ENCODE measurements at regions not wholly inside any gene's neighbourhood (a gene's known extent, or its start where the extent isn't known, plus 50 kb on each side); places are given as distances from the start of the nearest gene placed in this dataset.
"Not testable (repeated sequence)": the region's sequence is repeated elsewhere in the genome, so short reads cannot be mapped to it uniquely, and the experiment has no call there.

DNA sequence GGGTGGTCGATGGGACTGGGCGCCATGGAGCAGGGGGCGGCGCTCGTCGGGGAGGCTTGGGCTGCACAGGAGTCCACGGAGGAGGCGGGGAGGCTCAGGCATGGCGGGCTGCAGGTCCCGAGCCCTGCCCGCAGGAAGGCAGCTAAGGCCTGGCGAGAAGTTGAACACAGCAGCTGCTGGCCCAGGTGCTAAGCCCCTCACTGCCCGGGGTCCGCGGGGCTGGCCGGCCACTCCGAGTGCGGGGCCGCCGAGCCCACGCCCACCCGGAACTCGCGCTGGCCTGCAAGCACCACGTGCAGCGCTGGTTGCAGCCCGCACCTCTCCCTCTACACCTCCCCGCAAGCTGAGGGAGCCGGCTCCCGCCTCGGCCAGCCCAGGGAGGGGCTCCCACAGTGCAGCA is 230.6 kb upstream of the C16orf82 start:
- H3K36me3 Mint-ChIP-seq; CTCF ChIA-PET; H3K27ac Mint-ChIP-seq; H3K9me3 ChIP-seq (ENCODE audit: low read length); H3K9me3 Mint-ChIP-seq; H3K4me3 ChIP-seq (ENCODE audit: low read length); DNase-seq; H3K4me1 ChIP-seq (ENCODE audit: insufficient read depth, low read length); H3K36me3 ChIP-seq (ENCODE audit: insufficient read depth, low read length); H3K27me3 ChIP-seq (ENCODE audit: insufficient read depth, low read length, poor library complexity, severe bottlenecking); H3K4me3 Mint-ChIP-seq; H3K27ac ChIP-seq (ENCODE audit: low read depth, low read length); H3K4me1 Mint-ChIP-seq; POLR2A ChIA-PET: not testable (repeated sequence)
- peaks cover 2 to 16% of the 10 kb centered on the region in 2 donors for H3K27me3 Mint-ChIP-seq

DNA sequence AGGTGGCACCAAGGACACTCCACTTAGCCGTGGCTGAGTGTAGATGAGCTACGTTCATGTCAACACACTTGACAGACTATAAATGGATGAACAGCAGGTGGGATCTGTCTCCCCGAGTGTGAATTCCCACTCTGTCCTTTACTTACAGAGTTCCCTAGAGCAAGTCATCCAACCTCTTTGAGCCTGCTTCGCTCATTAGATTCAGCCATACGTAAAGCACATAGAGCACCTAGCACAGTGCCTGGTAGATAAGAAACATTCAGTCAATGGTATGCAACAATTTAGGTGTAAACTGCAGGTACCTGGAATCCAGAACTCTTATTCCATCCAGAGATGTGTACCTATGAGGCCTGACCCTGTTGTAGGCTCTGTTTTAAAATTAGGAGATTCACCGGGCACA is 227.8 kb upstream of the C16orf82 start:
- Histone ChIP-seq H3K9me3 (ENCODE audit: low read length) (no peaks in the 10 kb centered on the region), H3K4me3 (ENCODE audit: low read length) (no peak overlapping the region), H3K4me1 (ENCODE audit: insufficient read depth, low read length) (no peaks in the 10 kb centered on the region), H3K27me3 (ENCODE audit: insufficient read depth, low read length, poor library complexity, severe bottlenecking) (no peaks in the 10 kb centered on the region), H3K36me3 (ENCODE audit: insufficient read depth, low read length) (no peaks in the 10 kb centered on the region), H3K27ac (ENCODE audit: low read depth, low read length) (no peak overlapping the region)
- CTCF ChIA-PET, result no interaction called here
- no peak overlapping the region for H3K27ac Mint-ChIP-seq
- POLR2A ChIA-PET, result no interaction called here
- H3K4me1 Mint-ChIP-seq, result no peaks in the 10 kb centered on the region
- H3K9me3 Mint-ChIP-seq, result peaks cover 0 to 3% (median 0%) of the 10 kb centered on the region in 5 donors
- peaks cover 5 to 6% of the 10 kb centered on the region in 2 donors for H3K27me3 Mint-ChIP-seq
- no peaks in the 10 kb centered on the region for H3K36me3 Mint-ChIP-seq
- no peak for DNase-seq
- H3K4me3 Mint-ChIP-seq, result no peak overlapping the region

DNA sequence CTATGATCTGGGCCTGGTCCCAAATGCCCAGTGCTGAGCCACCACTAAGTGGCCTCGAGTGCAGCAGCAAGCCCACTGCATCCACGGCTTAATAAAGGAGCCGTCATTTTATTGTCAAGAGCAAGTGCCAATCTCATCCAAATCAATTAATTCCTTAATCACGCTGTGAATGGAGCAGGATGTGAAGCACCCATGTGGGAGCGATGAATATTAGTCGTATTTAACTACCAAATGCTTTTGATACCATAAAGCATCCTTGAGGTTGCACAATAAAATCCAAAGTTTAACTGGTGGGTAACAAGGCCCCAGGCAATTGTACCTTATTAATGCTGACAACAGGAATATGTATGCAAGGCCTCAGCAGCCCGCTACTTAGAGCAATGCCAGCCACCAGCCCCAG is 226.0 kb upstream of the C16orf82 start:
- Histone ChIP-seq H3K4me3 (ENCODE audit: low read length) (no peak overlapping the region), H3K36me3 (ENCODE audit: insufficient read depth, low read length) (no peaks in the 10 kb centered on the region), H3K27ac (ENCODE audit: low read depth, low read length) (no peak overlapping the region), H3K4me1 (ENCODE audit: insufficient read depth, low read length) (no peaks in the 10 kb centered on the region), H3K27me3 (ENCODE audit: insufficient read depth, low read length, poor library complexity, severe bottlenecking) (no peaks in the 10 kb centered on the region), H3K9me3 (ENCODE audit: low read length) (no peaks in the 10 kb centered on the region)
- H3K27ac Mint-ChIP-seq, result no peak overlapping the region
- no peak for DNase-seq
- H3K36me3 Mint-ChIP-seq, result no peaks in the 10 kb centered on the region
- ChIA-PET CTCF (no interaction called here), POLR2A (no interaction called here)
- H3K4me1 Mint-ChIP-seq, result no peaks in the 10 kb centered on the region
- no peaks in the 10 kb centered on the region for H3K9me3 Mint-ChIP-seq
- H3K27me3 Mint-ChIP-seq, result peaks cover 6% of the 10 kb centered on the region in 2 donors
- H3K4me3 Mint-ChIP-seq, result no peak overlapping the region

DNA sequence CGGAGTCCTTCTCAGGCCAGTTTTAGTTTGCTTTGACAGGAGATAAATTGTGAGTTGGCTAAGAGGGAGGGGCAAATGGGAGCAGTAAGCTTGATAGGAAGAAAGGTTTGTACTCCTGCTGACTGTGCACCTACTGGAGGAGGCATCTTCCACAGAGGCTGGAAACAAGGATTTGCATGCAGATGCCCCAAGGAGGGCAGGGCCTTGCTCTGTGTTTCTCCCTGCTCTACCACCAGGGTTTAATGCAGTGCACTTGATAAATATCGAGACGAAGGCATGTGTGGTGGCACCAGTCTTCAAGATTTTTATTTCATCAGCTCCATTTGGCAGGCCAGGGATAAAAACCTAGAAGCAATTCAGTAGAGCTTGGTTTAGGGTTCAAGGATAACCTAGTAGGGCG is 210.5 kb upstream of the C16orf82 start:
- Mint-ChIP-seq H3K27ac (no peak overlapping the region), H3K4me1 (no peaks in the 10 kb centered on the region), H3K27me3 (peaks cover 8 to 24% of the 10 kb centered on the region in 2 donors), H3K4me3 (no peak overlapping the region), H3K9me3 (peaks cover 3 to 27% (median 22%) of the 10 kb centered on the region in 5 donors), H3K36me3 (peaks cover 0 to 4% (median 4%) of the 10 kb centered on the region in 3 donors)
- no peak overlapping the region for H3K27ac ChIP-seq (ENCODE audit: low read depth, low read length)
- H3K27me3 ChIP-seq (ENCODE audit: insufficient read depth, low read length, poor library complexity, severe bottlenecking), result no peaks in the 10 kb centered on the region
- ChIA-PET POLR2A (no interaction called here), CTCF (no interaction called here)
- H3K4me3 ChIP-seq (ENCODE audit: low read length), result no peak overlapping the region
- DNase-seq, result no peak
- H3K4me1 ChIP-seq (ENCODE audit: insufficient read depth, low read length), result no peaks in the 10 kb centered on the region
- no peaks in the 10 kb centered on the region for H3K36me3 ChIP-seq (ENCODE audit: insufficient read depth, low read length)
- H3K9me3 ChIP-seq (ENCODE audit: low read length), result peaks cover 6% of the 10 kb centered on the region

DNA sequence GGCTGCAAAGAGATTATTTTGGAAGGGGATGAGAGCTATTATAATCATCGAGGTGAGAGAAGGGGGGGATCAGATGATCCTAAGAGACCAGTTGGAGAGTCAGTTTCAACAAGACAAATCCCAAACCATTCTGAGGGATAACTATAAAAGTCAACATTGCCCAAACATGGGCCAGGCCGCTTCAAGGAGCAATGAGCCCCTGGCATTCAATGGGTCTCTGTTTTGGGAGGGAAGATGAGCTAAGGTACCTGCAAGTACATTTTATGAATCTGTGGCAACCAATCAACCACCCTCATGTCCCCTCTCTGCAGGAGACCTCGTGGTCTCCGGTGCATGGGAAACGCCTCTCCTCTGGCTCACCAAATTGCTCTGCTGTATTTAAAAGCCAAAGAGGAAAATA is 209.9 kb upstream of the C16orf82 start:
- Histone ChIP-seq H3K4me3 (ENCODE audit: low read length) (no peak overlapping the region), H3K4me1 (ENCODE audit: insufficient read depth, low read length) (no peaks in the 10 kb centered on the region), H3K9me3 (ENCODE audit: low read length) (peaks cover 7% of the 10 kb centered on the region), H3K27ac (ENCODE audit: low read depth, low read length) (no peak overlapping the region), H3K36me3 (ENCODE audit: insufficient read depth, low read length) (no peaks in the 10 kb centered on the region), H3K27me3 (ENCODE audit: insufficient read depth, low read length, poor library complexity, severe bottlenecking) (no peaks in the 10 kb centered on the region)
- no peak overlapping the region for H3K4me3 Mint-ChIP-seq
- CTCF ChIA-PET, result no interaction called here
- peaks cover 8 to 24% of the 10 kb centered on the region in 2 donors for H3K27me3 Mint-ChIP-seq
- H3K36me3 Mint-ChIP-seq, result peaks cover 0 to 9% (median 5%) of the 10 kb centered on the region in 3 donors
- peaks cover 5 to 32% (median 27%) of the 10 kb centered on the region in 5 donors for H3K9me3 Mint-ChIP-seq
- no peaks in the 10 kb centered on the region for H3K4me1 Mint-ChIP-seq
- POLR2A ChIA-PET, result no interaction called here
- no peak overlapping the region for H3K27ac Mint-ChIP-seq
- DNase-seq, result no peak

DNA sequence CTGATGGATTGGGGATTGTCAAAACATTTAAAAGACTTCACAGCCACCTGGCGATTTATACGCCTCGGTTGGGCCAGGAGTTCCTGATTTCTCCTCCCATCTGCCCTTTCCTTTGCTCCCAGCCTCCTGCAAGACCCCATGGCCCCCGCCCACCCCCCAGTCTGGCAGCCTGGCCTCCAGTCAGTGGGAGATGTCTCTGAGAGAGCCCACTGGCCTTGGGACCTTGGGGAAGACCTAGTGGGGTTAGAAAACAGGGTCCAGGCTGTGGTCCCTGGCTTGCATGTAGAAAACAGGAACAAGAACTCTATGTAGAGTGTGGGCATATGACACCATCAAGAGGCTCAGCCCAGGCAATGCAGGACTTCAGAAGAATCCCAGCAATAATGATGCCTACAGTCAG is 209.4 kb upstream of the C16orf82 start:
- CTCF ChIA-PET, result no interaction called here
- H3K4me1 ChIP-seq (ENCODE audit: insufficient read depth, low read length), result no peaks in the 10 kb centered on the region
- Mint-ChIP-seq H3K27me3 (peaks cover 8 to 24% of the 10 kb centered on the region in 2 donors), H3K36me3 (peaks cover 0 to 9% (median 5%) of the 10 kb centered on the region in 3 donors), H3K4me3 (no peak overlapping the region), H3K9me3 (peaks cover 5 to 35% (median 28%) of the 10 kb centered on the region in 5 donors), H3K27ac (no peak overlapping the region), H3K4me1 (no peaks in the 10 kb centered on the region)
- POLR2A ChIA-PET, result no interaction called here
- peaks cover 7% of the 10 kb centered on the region for H3K9me3 ChIP-seq (ENCODE audit: low read length)
- H3K27me3 ChIP-seq (ENCODE audit: insufficient read depth, low read length, poor library complexity, severe bottlenecking), result no peaks in the 10 kb centered on the region
- no peak overlapping the region for H3K4me3 ChIP-seq (ENCODE audit: low read length)
- no peak for DNase-seq
- H3K36me3 ChIP-seq (ENCODE audit: insufficient read depth, low read length), result no peaks in the 10 kb centered on the region
- H3K27ac ChIP-seq (ENCODE audit: low read depth, low read length), result no peak overlapping the region

DNA sequence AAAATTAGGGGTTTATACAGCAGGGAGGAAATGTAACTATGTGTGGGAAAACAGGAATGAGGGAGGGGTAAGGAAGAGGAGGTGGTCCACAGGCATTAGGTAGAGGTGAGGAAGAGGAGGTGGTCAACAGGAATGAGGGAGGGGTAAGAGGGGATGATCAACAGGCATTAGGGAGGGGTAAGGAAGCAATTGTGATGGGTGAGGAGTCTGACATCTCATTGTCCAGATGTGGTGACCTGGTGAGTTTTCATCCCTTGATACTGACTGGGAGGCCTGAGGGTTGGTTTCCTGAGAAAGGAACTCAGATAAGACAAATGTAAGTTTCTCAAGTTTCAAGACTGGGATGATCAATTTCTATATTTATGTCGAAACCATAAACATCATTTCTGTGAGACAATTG is 206.2 kb upstream of the C16orf82 start:
- Mint-ChIP-seq H3K4me1 (no peaks in the 10 kb centered on the region), H3K27me3 (peaks cover 11 to 24% of the 10 kb centered on the region in 2 donors), H3K36me3 (peaks cover 0 to 9% (median 4%) of the 10 kb centered on the region in 3 donors), H3K4me3 (no peak overlapping the region), H3K9me3 (peaks cover 5 to 38% (median 28%) of the 10 kb centered on the region in 5 donors), H3K27ac (no peak overlapping the region)
- no peaks in the 10 kb centered on the region for H3K36me3 ChIP-seq (ENCODE audit: insufficient read depth, low read length)
- H3K4me1 ChIP-seq (ENCODE audit: insufficient read depth, low read length), result no peaks in the 10 kb centered on the region
- H3K4me3 ChIP-seq (ENCODE audit: low read length), result no peak overlapping the region
- no peak for DNase-seq
- POLR2A ChIA-PET, result no interaction called here
- peaks cover 7% of the 10 kb centered on the region for H3K9me3 ChIP-seq (ENCODE audit: low read length)
- H3K27ac ChIP-seq (ENCODE audit: low read depth, low read length), result no peak overlapping the region
- CTCF ChIA-PET, result no interaction called here
- no peaks in the 10 kb centered on the region for H3K27me3 ChIP-seq (ENCODE audit: insufficient read depth, low read length, poor library complexity, severe bottlenecking)

DNA sequence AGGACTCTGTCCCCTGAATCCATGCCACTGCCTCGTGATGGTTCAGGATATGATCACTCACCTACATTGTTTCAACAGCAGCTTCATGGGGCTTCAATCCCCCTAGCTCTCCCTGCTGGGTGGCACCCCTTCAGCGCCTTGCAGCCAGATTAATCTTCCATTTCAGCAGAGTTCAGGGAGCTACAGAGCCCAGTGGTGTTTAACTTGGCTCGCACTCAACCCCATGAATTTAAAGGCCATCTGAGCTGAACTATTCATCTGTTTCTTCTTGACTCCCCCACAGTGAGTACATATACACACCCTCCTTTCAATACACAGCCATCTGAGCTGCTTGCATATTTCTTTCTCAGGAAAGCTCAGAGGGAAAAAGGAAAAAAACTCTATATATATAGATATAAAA is 202.8 kb upstream of the C16orf82 start:
- peaks cover 7% of the 10 kb centered on the region for H3K9me3 ChIP-seq (ENCODE audit: low read length)
- ChIA-PET POLR2A (no interaction called here), CTCF (no interaction called here)
- Mint-ChIP-seq H3K9me3 (peaks cover 5 to 29% (median 24%) of the 10 kb centered on the region in 5 donors), H3K36me3 (peaks cover 0 to 9% (median 4%) of the 10 kb centered on the region in 3 donors), H3K4me3 (no peak overlapping the region), H3K27me3 (peaks cover 6 to 23% of the 10 kb centered on the region in 2 donors), H3K27ac (no peak overlapping the region), H3K4me1 (no peaks in the 10 kb centered on the region)
- H3K27ac ChIP-seq (ENCODE audit: low read depth, low read length), result no peak overlapping the region
- no peak overlapping the region for H3K4me3 ChIP-seq (ENCODE audit: low read length)
- DNase-seq, result no peak
- H3K4me1 ChIP-seq (ENCODE audit: insufficient read depth, low read length), result no peaks in the 10 kb centered on the region
- no peaks in the 10 kb centered on the region for H3K27me3 ChIP-seq (ENCODE audit: insufficient read depth, low read length, poor library complexity, severe bottlenecking)
- H3K36me3 ChIP-seq (ENCODE audit: insufficient read depth, low read length), result no peaks in the 10 kb centered on the region

DNA sequence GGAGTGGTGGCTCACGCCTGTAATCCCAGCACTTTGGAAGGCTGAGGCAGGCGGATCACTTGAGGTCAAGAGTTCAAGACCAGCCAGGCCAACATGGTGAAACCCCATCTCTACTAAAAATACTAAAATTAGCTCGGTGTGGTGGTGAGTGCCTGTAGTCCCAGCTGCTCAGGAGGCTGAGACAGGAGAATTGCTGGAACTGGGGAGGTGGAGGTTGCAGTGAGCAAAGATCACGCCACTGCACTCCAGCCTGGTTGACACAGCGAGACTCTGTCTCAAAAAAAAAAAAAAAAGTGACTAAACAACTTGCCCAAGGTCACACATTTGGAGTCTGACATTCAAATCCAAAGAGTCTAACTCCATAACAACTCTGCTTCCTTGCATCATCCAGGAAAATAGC is 192.4 kb upstream of the C16orf82 start:
- H3K4me1 ChIP-seq (ENCODE audit: insufficient read depth, low read length); H3K27me3 ChIP-seq (ENCODE audit: insufficient read depth, low read length, poor library complexity, severe bottlenecking); DNase-seq; POLR2A ChIA-PET; H3K27ac ChIP-seq (ENCODE audit: low read depth, low read length); H3K4me1 Mint-ChIP-seq; H3K4me3 ChIP-seq (ENCODE audit: low read length); H3K9me3 ChIP-seq (ENCODE audit: low read length); H3K9me3 Mint-ChIP-seq; H3K36me3 Mint-ChIP-seq; H3K36me3 ChIP-seq (ENCODE audit: insufficient read depth, low read length); H3K4me3 Mint-ChIP-seq; CTCF ChIA-PET: not testable (repeated sequence)
- H3K27me3 Mint-ChIP-seq, result peaks cover 16 to 18% of the 10 kb centered on the region in 2 donors
- peak overlapping the region in 1 of 8 donors; percentile 7 for H3K27ac Mint-ChIP-seq

Measured in CD8-positive, alpha-beta memory T cell (primary cell).